GM12878 (cell line): ENCODE measurements at regions not wholly inside any gene's neighbourhood (a gene's known extent, or its start where the extent isn't known, plus 50 kb on each side); places are given as distances from the start of the nearest gene placed in this dataset.

Experiments used
- ATAC-seq: fragments of 200-7000 bp; cut with Tn5 transposase; 3 replicates; pipeline ENCODE4 v1.9.1; 2020; ENCODE audit warnings: mild to moderate bottlenecking, moderate library complexity
- BruUV-seq: library from RNA; stranded (reverse); fragments of 400-500 nt; replicated peaks from 2 replicates; lab custom pipeline; 2021; lab: Mats Ljungman, UMichigan
- CTCF ChIA-PET: fragments of 300-600 bp; sonication (Branson Sonifier 250); formaldehyde crosslinking; extraction: SDS; loops from one replicate; lab custom pipeline; 2021; ENCODE audit warnings: inconsistent platforms; lab: Yijun Ruan, JAX
- POLR2A ChIA-PET: fragments of 350-600 bp; formaldehyde crosslinking; extraction: SDS; loops from one replicate; lab custom pipeline; 2021; ENCODE audit warnings: inconsistent platforms; lab: Charles Lee
- RAD21 ChIA-PET: fragments of 300-600 bp; sonication (Branson Sonifier 250); formaldehyde crosslinking; loops from one replicate; lab custom pipeline; 2023; ENCODE audit warnings: antibody characterized with exemption; ENCODE audit not compliant: unreplicated experiment; lab: Charles Lee
- SMC1A ChIA-PET: fragments of 300-600 bp; sonication (Branson Sonifier 250); formaldehyde crosslinking; loops from one replicate; lab custom pipeline; 2023; ENCODE audit not compliant: unreplicated experiment, uncharacterized antibody; lab: Charles Lee
- DNase-seq: peaks from one replicate; pipeline ENCODE4 v3.0.0-alpha.2; 2011; ENCODE audit warnings: low read depth, low spot score
- FAIRE-seq: peaks from 3 replicates; lab custom pipeline; 2011; peaks lifted over from hg19 to GRCh38; lab: Jason Lieb, UNC
- H2AFZ ChIP-seq: 2 replicates; pipeline ENCODE4 v1.6.0; 2011; ENCODE audit warnings: low read depth, low read length, control low read depth; ENCODE audit not compliant: control insufficient read depth
- H3K27ac ChIP-seq: 2 replicates; pipeline ENCODE4 v1.5.1; 2011; ENCODE audit warnings: control low read depth; ENCODE audit not compliant: control insufficient read depth, insufficient read depth
- H3K27me3 ChIP-seq, 2 experiments: replicated peaks in 1 of 2; 2 replicates each; pipeline versions ENCODE4 v1.6.0 to v1.6.1; 2011; ENCODE audit warnings: low read length in 1 of 2; ENCODE audit not compliant: control insufficient read depth in 2 of 2, insufficient read depth in 2 of 2
- H3K36me3 ChIP-seq, 2 experiments: 2 replicates each; pipeline ENCODE4 v1.5.1; 2011; ENCODE audit warnings: low read length in 1 of 2; ENCODE audit not compliant: control insufficient read depth in 2 of 2, insufficient read depth in 2 of 2
- H3K4me1 ChIP-seq: 2 replicates; pipeline ENCODE4 v1.6.1; 2011; ENCODE audit warnings: mild to moderate bottlenecking, low read length, moderate library complexity, mixed read lengths; ENCODE audit not compliant: control insufficient read depth, insufficient read depth
- H3K4me2 ChIP-seq: 2 replicates; pipeline ENCODE4 v1.6.0; 2011; ENCODE audit warnings: control low read depth; ENCODE audit not compliant: control insufficient read depth, insufficient read depth
- H3K4me3 ChIP-seq: fragments of 200-600 bp; sonication (generic); 2 replicates; pipeline ENCODE4 v1.5.1; 2016
- H3K79me2 ChIP-seq: 2 replicates; pipeline ENCODE4 v1.6.0; 2011; ENCODE audit warnings: low read length; ENCODE audit not compliant: control insufficient read depth, insufficient read depth
- H3K9ac ChIP-seq: 2 replicates; pipeline ENCODE4 v1.8.0; 2011; ENCODE audit warnings: low read length, control low read depth, mixed read lengths; ENCODE audit not compliant: control insufficient read depth, insufficient read depth
- H3K9me3 ChIP-seq: replicated peaks from 3 replicates; pipeline ENCODE4 v1.5.1; 2011; ENCODE audit warnings: mild to moderate bottlenecking, low read length; ENCODE audit not compliant: control insufficient read depth, insufficient read depth
- H4K20me1 ChIP-seq: 2 replicates; pipeline ENCODE4 v1.6.0; 2011; ENCODE audit not compliant: control insufficient read depth, insufficient read depth
- BACH1 ChIP-seq: fragments of 450-650 bp; IDR thresholded peaks from 2 replicates; pipeline ENCODE4 v1.6.1; 2017; ENCODE audit warnings: mild to moderate bottlenecking, borderline replicate concordance
- MEF2A ChIP-seq: IDR thresholded peaks from 2 replicates; pipeline ENCODE4 v1.6.1; 2011; ENCODE audit warnings: low read depth, mild to moderate bottlenecking, low read length, moderate library complexity; ENCODE audit not compliant: insufficient read depth
- NR2C1 ChIP-seq: fragments of 450-650 bp; IDR thresholded peaks from 2 replicates; pipeline ENCODE4 v1.6.1; 2017; ENCODE audit warnings: antibody characterized with exemption, mild to moderate bottlenecking, moderate library complexity
- POLR2AphosphoS5 ChIP-seq: IDR thresholded peaks from 2 replicates; pipeline ENCODE4 v1.6.1; 2011; ENCODE audit warnings: mild to moderate bottlenecking, low read length, inconsistent platforms
- ZNF592 ChIP-seq: fragments of 450-650 bp; IDR thresholded peaks from 2 replicates; pipeline ENCODE4 v1.6.1; 2017; ENCODE audit warnings: mild to moderate bottlenecking, moderate library complexity
- WGBS: methylation state at CpG from one replicate; pipeline ENCODE4 v1.1.6; 2016; ENCODE audit warnings: low lambda C conversion rate; ENCODE audit not compliant: insufficient replicate concordance, insufficient coverage; ENCODE audit errors: missing lambda C conversion rate; 5-methylcytosine and 5-hydroxymethylcytosine counted together
- in situ Hi-C: fragments of 300-500 bp; cut with MboI; formaldehyde crosslinking; loops from 9 replicates; pipeline ENCODE4 v1.14.3; 2018; ENCODE audit warnings: mixed read lengths
- intact Hi-C: fragments of 100-400 bp; cut with micrococcal nuclease; formaldehyde crosslinking; loops from one replicate; pipeline ENCODE4 v1.14.2; 2022; ENCODE audit not compliant: unreplicated experiment

GRCh38 chr1:219527994-219528393 lies 84.9 kb downstream of the ZC3H11B start:
- H3K79me2 ChIP-seq: no peaks in the 10 kb centered on the region
- H3K4me2 ChIP-seq: no peak overlapping the region
- ChIA-PET RAD21 (no interaction called here), POLR2A (no interaction called here), CTCF (no interaction called here), SMC1A (no interaction called here)
- H4K20me1 ChIP-seq: no peaks in the 10 kb centered on the region
- in situ Hi-C loops: no loop called here
- H3K36me3 ChIP-seq: no peaks in the 10 kb centered on the region
- no peak for ATAC-seq
- BruUV-seq: no TSS peak
- no peaks in the 10 kb centered on the region for H3K4me1 ChIP-seq
- H3K9me3 ChIP-seq: no peaks in the 10 kb centered on the region
- TF ChIP-seq BACH1: no peak
- no peak for TF ChIP-seq ZNF592
- TF ChIP-seq MEF2A: no peak
- TF ChIP-seq NR2C1: no peak
- no peak for TF ChIP-seq POLR2AphosphoS5
- H3K27ac ChIP-seq: no peak overlapping the region
- intact Hi-C loops: no loop called here
- H3K4me3 ChIP-seq: no peak overlapping the region
- no peak overlapping the region for H3K9ac ChIP-seq
- no peak overlapping the region for H2AFZ ChIP-seq
- WGBS: 22% methylated on average over 3 of the region's 3 CpGs
- DNase-seq: no peak
- no peaks in the 10 kb centered on the region for H3K27me3 ChIP-seq
- no peak for FAIRE-seq
